H1 (cell line): ENCODE measurements at regions not wholly inside any gene's neighbourhood (a gene's known extent, or its start where the extent isn't known, plus 50 kb on each side); places are given as distances from the start of the nearest gene placed in this dataset.

Experiments used
- CBX8 ChIP-seq: fragments of 300-800, 300-1000 bp; sonication (generic); IDR thresholded peaks from 2 replicates; pipeline ENCODE4 v1.7.1; 2016; ENCODE audit warnings: low read depth, low read length, borderline replicate concordance
- CEBPB ChIP-seq: IDR thresholded peaks from 2 replicates; pipeline ENCODE4 v1.6.1; 2012; ENCODE audit warnings: low read depth, low read length
- CHD1 ChIP-seq: IDR thresholded peaks from 2 replicates; pipeline ENCODE4 v1.6.1; 2012; ENCODE audit warnings: low read depth, low read length, improper control_type of control experiment
- CHD7 ChIP-seq: fragments of 300-600 bp; sonication (generic); IDR thresholded peaks from 2 replicates; pipeline ENCODE4 v1.7.1; 2012; ENCODE audit warnings: low read length, moderate library complexity, mild to moderate bottlenecking, inconsistent platforms; ENCODE audit not compliant: insufficient replicate concordance
- CTBP2 ChIP-seq: IDR thresholded peaks from 2 replicates; pipeline ENCODE4 v1.7.0; 2011; ENCODE audit warnings: borderline replicate concordance, mild to moderate bottlenecking, moderate library complexity, mixed read lengths, low read length; ENCODE audit not compliant: insufficient read depth, insufficient read length
- GABPA ChIP-seq: IDR thresholded peaks from 2 replicates; pipeline ENCODE4 v1.6.1; 2011; ENCODE audit warnings: mild to moderate bottlenecking, low read length, moderate library complexity, borderline replicate concordance; ENCODE audit not compliant: insufficient read depth
- RAD21 ChIP-seq, 2 experiments: IDR thresholded peaks in 1 of 2; conservative IDR thresholded peaks in 1 of 2; 2 replicates each; pipeline ENCODE4 v1.6.1; 2011; ENCODE audit warnings: low read depth in 2 of 2, low read length in 2 of 2, improper control_type of control experiment in 1 of 2, inconsistent platforms in 1 of 2, mild to moderate bottlenecking in 1 of 2, moderate library complexity in 1 of 2
- SP4 ChIP-seq: IDR thresholded peaks from 2 replicates; pipeline ENCODE4 v1.6.1; 2012; ENCODE audit warnings: low read length, inconsistent platforms
- SRF ChIP-seq: IDR thresholded peaks from 2 replicates; pipeline ENCODE4 v1.6.1; 2011; ENCODE audit warnings: mild to moderate bottlenecking, low read depth, low read length, moderate library complexity
- TCF12 ChIP-seq: IDR thresholded peaks from 2 replicates; pipeline ENCODE4 v1.6.1; 2011; ENCODE audit warnings: low read depth, mild to moderate bottlenecking, low read length

DNA sequence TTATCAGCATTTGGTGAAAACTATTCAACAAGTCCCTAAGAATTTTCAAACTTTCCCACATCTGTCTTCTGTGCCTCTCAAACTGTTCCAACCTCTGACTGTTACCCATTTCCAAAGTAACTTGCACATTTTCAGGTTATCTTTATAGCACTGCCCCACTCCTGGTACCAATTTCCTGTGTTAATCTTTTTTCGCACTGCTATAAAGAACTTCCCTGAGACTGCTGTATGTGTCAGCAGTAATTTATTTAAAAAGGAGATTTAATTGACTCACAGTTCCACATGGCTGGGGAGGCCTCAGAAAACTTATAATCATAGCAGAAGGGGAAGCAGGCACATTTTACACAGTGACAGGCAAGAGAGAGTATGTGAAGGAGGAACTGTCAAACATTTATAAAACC lies 310.9 kb upstream of the SLITRK3 start (continued):
- TF ChIP-seq CHD7 (no peak), CEBPB (no peak), CTBP2 (no peak), GABPA (no peak), TCF12 (no peak), RAD21 (IDR thresholded peaks at IDR 0.05 in 1 of 2, conservative IDR thresholded peaks at IDR 0.05 in 1 of 2; ENCODE audit: low read depth in 2 of 2, low read length in 2 of 2) (no peak), SRF (no peak), SP4 (no peak), CHD1 (no peak), CBX8 (no peak)
